IMR-90 (cell line): ENCODE measurements at regions not wholly inside any gene's neighbourhood (a gene's known extent, or its start where the extent isn't known, plus 50 kb on each side); places are given as distances from the start of the nearest gene placed in this dataset.

ENCODE experiments used
- ATAC-seq: fragments of 200-7000 bp; cut with Tn5 transposase; 2 replicates; pipeline ENCODE4 v1.9.1; 2020; ENCODE audit warnings: low read depth, mild to moderate bottlenecking, moderate library complexity
- BruUV-seq: library from RNA; stranded (reverse); fragments of 400-500 nt; replicated peaks from 2 replicates; lab custom pipeline; 2021; lab: Mats Ljungman, UMichigan
- CTCF ChIA-PET: fragments of 300-600 bp; formaldehyde crosslinking; extraction: SDS; loops from one replicate; lab custom pipeline; 2021; ENCODE audit warnings: antibody characterized with exemption; lab: Yijun Ruan, JAX
- POLR2A ChIA-PET: fragments of 300-600 bp; sonication (Branson Sonifier 250); formaldehyde crosslinking; loops from one replicate; lab custom pipeline; 2022; ENCODE audit warnings: antibody characterized with exemption; ENCODE audit not compliant: unreplicated experiment; lab: Charles Lee
- DNase-seq: peaks from one replicate; pipeline ENCODE4 v3.0.0; 2013
- H2AFZ ChIP-seq: replicated peaks from 2 replicates; pipeline ENCODE3; 2013; ENCODE audit warnings: low read length, mild to moderate bottlenecking; ENCODE audit not compliant: poor library complexity
- H2AK5ac ChIP-seq: 2 replicates; pipeline ENCODE4 v1.6.1; 2013; ENCODE audit warnings: low read depth, low read length, inconsistent platforms
- H2AK9ac ChIP-seq: replicated peaks from 2 replicates; pipeline ENCODE3; 2013; ENCODE audit warnings: mild to moderate bottlenecking, low read depth, low read length, moderate library complexity; ENCODE audit not compliant: poor library complexity
- H2BK120ac ChIP-seq: 2 replicates; pipeline ENCODE4 v1.6.1; 2013; ENCODE audit warnings: low read depth, low read length, inconsistent platforms
- H2BK15ac ChIP-seq: 3 replicates; pipeline ENCODE4 v1.6.1; 2013; ENCODE audit warnings: low read depth, low read length, inconsistent platforms
- H2BK20ac ChIP-seq: 2 replicates; pipeline ENCODE4 v1.6.1; 2013; ENCODE audit warnings: low read depth, mild to moderate bottlenecking, inconsistent platforms, low read length, moderate library complexity
- H2BK5ac ChIP-seq: 2 replicates; pipeline ENCODE4 v1.6.1; 2013; ENCODE audit warnings: mild to moderate bottlenecking, low read depth, low read length, inconsistent platforms; ENCODE audit not compliant: poor library complexity, severe bottlenecking
- H3K14ac ChIP-seq: replicated peaks from 2 replicates; pipeline ENCODE4 v1.6.1; 2013; ENCODE audit warnings: low read depth, low read length, inconsistent platforms
- H3K18ac ChIP-seq: 2 replicates; pipeline ENCODE4 v1.6.1; 2013; ENCODE audit warnings: low read depth, low read length, control low read depth
- H3K23ac ChIP-seq: 2 replicates; pipeline ENCODE4 v1.6.1; 2013; ENCODE audit warnings: low read depth, low read length, inconsistent platforms
- H3K27ac ChIP-seq: 2 replicates; pipeline ENCODE4 v1.5.1; 2013; ENCODE audit warnings: mild to moderate bottlenecking, control low read depth, low read length; ENCODE audit not compliant: insufficient read depth
- H3K27me3 ChIP-seq: 2 replicates; pipeline ENCODE4 v1.6.1; 2013; ENCODE audit warnings: low read length; ENCODE audit not compliant: control insufficient read depth, insufficient read depth
- H3K36me3 ChIP-seq: 2 replicates; pipeline ENCODE4 v1.6.1; 2013; ENCODE audit warnings: low read length, mixed read lengths; ENCODE audit not compliant: control insufficient read depth, insufficient read depth
- H3K4ac ChIP-seq: 2 replicates; pipeline ENCODE4 v1.6.1; 2013; ENCODE audit warnings: low read depth, low read length, inconsistent platforms
- H3K4me1 ChIP-seq: 2 replicates; pipeline ENCODE4 v1.6.1; 2013; ENCODE audit warnings: low read length, mixed read lengths; ENCODE audit not compliant: control insufficient read depth, insufficient read depth
- H3K4me2 ChIP-seq: 2 replicates; pipeline ENCODE4 v1.6.1; 2013; ENCODE audit warnings: low read depth, mild to moderate bottlenecking, control low read depth, low read length, moderate library complexity
- H3K4me3 ChIP-seq: 2 replicates; pipeline ENCODE4 v1.5.1; 2013; ENCODE audit warnings: low read depth, mild to moderate bottlenecking, control low read depth, low read length, moderate library complexity; ENCODE audit not compliant: insufficient read depth
- H3K56ac ChIP-seq: 2 replicates; pipeline ENCODE4 v1.6.1; 2013; ENCODE audit warnings: low read length, inconsistent platforms; ENCODE audit not compliant: insufficient read depth; ENCODE audit errors: extremely low read depth
- H3K79me1 ChIP-seq, 2 experiments: 2 replicates each; pipeline ENCODE4 v1.6.1; 2013; ENCODE audit warnings: low read length in 2 of 2, inconsistent platforms in 1 of 2, low read depth in 1 of 2
- H3K9ac ChIP-seq: 2 replicates; pipeline ENCODE4 v1.6.1; 2013; ENCODE audit warnings: low read depth, low read length, control low read depth
- H3K9me1 ChIP-seq: 2 replicates; pipeline ENCODE4 v1.6.1; 2013; ENCODE audit warnings: low read length, inconsistent platforms; ENCODE audit not compliant: insufficient read depth
- H3K9me3 ChIP-seq: 2 replicates; pipeline ENCODE4 v1.6.1; 2013; ENCODE audit warnings: low read length; ENCODE audit not compliant: control insufficient read depth, insufficient read depth
- H4K20me1 ChIP-seq: 2 replicates; pipeline ENCODE4 v1.6.1; 2013; ENCODE audit warnings: low read length, inconsistent platforms; ENCODE audit not compliant: insufficient read depth
- H4K5ac ChIP-seq: 2 replicates; pipeline ENCODE4 v1.6.1; 2013; ENCODE audit warnings: mild to moderate bottlenecking, low read depth, low read length, control low read depth
- H4K8ac ChIP-seq, 2 experiments: 2 replicates each; pipeline ENCODE4 v1.6.1; 2013; ENCODE audit warnings: low read depth in 2 of 2, low read length in 2 of 2, control low read depth in 1 of 2, inconsistent platforms in 1 of 2
- H4K91ac ChIP-seq: 2 replicates; pipeline ENCODE4 v1.6.1; 2013; ENCODE audit warnings: low read depth, low read length, inconsistent platforms; ENCODE audit not compliant: insufficient read depth
- FOS ChIP-seq: fragments of 150-350 bp; IDR thresholded peaks from 2 replicates; pipeline ENCODE4 v1.6.1; 2016; ENCODE audit warnings: low read depth, low read length
- RCOR1 ChIP-seq: IDR thresholded peaks from 2 replicates; pipeline ENCODE4 v1.6.1; 2012; ENCODE audit warnings: mild to moderate bottlenecking, low read length, improper control_type of control experiment; ENCODE audit not compliant: insufficient replicate concordance
- WGBS, 2 experiments: methylation state at CpG; one replicate each; pipeline versions ENCODE4 v1.1.5 to v1.1.7; 2013; ENCODE audit warnings: missing lambda C conversion rate in 2 of 2; ENCODE audit not compliant: insufficient read length in 1 of 2; ENCODE audit errors: extremely low coverage in 2 of 2; 5-methylcytosine and 5-hydroxymethylcytosine counted together
- dilution Hi-C: fragments of 300-500 bp; cut with HindIII; formaldehyde crosslinking; loops from one replicate; pipeline ENCODE4 v1.14.3; 2018; ENCODE audit warnings: low sequenced_read_pairs; ENCODE audit not compliant: unreplicated experiment
- in situ Hi-C: fragments of 300-500 bp; cut with MboI; formaldehyde crosslinking; loops from 3 replicates; pipeline ENCODE4 v1.14.3; 2019; ENCODE audit warnings: low sequenced_read_pairs, inconsistent platforms, mixed read lengths
- intact Hi-C: fragments of 100-400 bp; cut with micrococcal nuclease; formaldehyde crosslinking; loops from 2 replicates; pipeline ENCODE4 v1.10.0; 2022

DNA sequence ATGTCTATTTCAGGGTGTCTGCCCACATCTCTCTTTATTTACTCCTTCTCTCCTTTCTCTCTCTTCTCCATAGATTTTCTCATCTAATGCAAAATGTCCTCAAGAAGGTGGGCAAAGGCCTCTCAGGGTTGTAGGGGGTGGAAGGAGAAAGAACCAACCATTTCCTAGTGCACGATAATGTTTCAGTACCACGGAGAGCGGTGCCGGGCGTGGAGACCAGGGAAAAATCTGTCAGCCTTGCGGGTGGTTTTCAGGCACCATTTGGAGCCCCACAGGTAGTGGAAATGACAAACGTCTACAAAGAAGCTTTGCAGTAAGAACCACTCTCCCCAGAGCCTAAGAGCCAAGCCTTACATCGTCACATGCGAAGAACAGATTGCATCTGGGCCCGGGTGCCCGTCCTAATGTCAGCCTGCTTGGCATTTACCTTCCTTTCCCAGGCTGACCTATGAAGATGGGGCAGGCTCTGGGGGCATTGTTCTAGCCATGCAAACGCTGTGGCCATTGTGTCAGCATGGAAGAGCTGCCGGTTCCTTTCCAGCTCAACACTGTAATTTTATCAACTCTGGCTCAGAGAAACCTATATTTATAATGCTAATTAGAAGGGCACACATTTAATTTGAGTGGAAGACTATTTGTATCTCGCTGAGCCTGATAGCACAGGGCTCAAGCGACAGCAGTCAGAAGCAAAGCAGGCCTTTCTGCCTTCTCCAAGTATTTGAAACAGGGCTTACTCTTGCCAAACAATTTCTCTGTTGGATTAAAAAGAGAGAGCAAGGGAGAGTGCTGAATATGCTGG is 430.1 kb upstream of the WWC1 start:
- no peaks in the 10 kb centered on the region for H4K20me1 ChIP-seq
- no peak overlapping the region for H3K14ac ChIP-seq
- no peak overlapping the region for H3K4me2 ChIP-seq
- no peak overlapping the region for H2AFZ ChIP-seq
- H3K27me3 ChIP-seq = no peaks in the 10 kb centered on the region; the same call in 1 of the 2 replicates
- no peaks in the 10 kb centered on the region for H3K9me3 ChIP-seq
- no peak overlapping the region for H2AK5ac ChIP-seq
- ATAC-seq (0 out of 2 replicates have a peak, but pooled peaks have one; percentile 29), DNase-seq (no peak)
- WGBS, 2 experiments = 52% methylated on average over 7 of the region's 15 CpGs; no CpG with 5 or more reads in 1 of the 2 experiments
- H3K9me1 ChIP-seq = no peaks in the 10 kb centered on the region
- POLR2A ChIA-PET = no interaction called here
- H3K27ac ChIP-seq = no peak overlapping the region
- H4K5ac ChIP-seq = no peak overlapping the region
- H2BK20ac ChIP-seq = no peak overlapping the region
- no peak overlapping the region for H3K18ac ChIP-seq
- no peak overlapping the region for H4K8ac ChIP-seq
- no peaks in the 10 kb centered on the region for H3K79me1 ChIP-seq
- H4K91ac ChIP-seq = no peak overlapping the region
- no peak for TF ChIP-seq FOS
- no peak for TF ChIP-seq RCOR1
- CTCF ChIA-PET = no interaction called here
- in situ Hi-C loops = no loop called here
- BruUV-seq = no TSS peak
- intact Hi-C loops = no loop called here
- no peak overlapping the region for H2BK15ac ChIP-seq
- H2BK5ac ChIP-seq = no peak overlapping the region
- no peaks in the 10 kb centered on the region for H3K4me1 ChIP-seq
- no peak overlapping the region for H2BK120ac ChIP-seq
- no peak overlapping the region for H3K4ac ChIP-seq
- H3K23ac ChIP-seq = no peak overlapping the region
- no peaks in the 10 kb centered on the region for H3K36me3 ChIP-seq
- dilution Hi-C loops = no loop called here
- H3K4me3 ChIP-seq = no peak overlapping the region
- H2AK9ac ChIP-seq = no peak overlapping the region
- no peak overlapping the region for H3K56ac ChIP-seq
- H3K9ac ChIP-seq = no peak overlapping the region
